Renal cortex interstitium (tissue), 11 donors: ENCODE measurements at regions not wholly inside any gene's neighbourhood (a gene's known extent, or its start where the extent isn't known, plus 50 kb on each side); places are given as distances from the start of the nearest gene placed in this dataset.
A peak's percentile ranks its signal among the peaks of the same experiment; 100 is the strongest.

ENCODE experiments used
- DNase-seq, 11 donors: peaks; one replicate each; pipeline ENCODE4 v3.0.0-alpha.2; 2013; ENCODE audit warnings: low read depth in 9 of 11, low spot score in 4 of 11; ENCODE audit errors: extremely low read depth in 1 of 11

DNA sequence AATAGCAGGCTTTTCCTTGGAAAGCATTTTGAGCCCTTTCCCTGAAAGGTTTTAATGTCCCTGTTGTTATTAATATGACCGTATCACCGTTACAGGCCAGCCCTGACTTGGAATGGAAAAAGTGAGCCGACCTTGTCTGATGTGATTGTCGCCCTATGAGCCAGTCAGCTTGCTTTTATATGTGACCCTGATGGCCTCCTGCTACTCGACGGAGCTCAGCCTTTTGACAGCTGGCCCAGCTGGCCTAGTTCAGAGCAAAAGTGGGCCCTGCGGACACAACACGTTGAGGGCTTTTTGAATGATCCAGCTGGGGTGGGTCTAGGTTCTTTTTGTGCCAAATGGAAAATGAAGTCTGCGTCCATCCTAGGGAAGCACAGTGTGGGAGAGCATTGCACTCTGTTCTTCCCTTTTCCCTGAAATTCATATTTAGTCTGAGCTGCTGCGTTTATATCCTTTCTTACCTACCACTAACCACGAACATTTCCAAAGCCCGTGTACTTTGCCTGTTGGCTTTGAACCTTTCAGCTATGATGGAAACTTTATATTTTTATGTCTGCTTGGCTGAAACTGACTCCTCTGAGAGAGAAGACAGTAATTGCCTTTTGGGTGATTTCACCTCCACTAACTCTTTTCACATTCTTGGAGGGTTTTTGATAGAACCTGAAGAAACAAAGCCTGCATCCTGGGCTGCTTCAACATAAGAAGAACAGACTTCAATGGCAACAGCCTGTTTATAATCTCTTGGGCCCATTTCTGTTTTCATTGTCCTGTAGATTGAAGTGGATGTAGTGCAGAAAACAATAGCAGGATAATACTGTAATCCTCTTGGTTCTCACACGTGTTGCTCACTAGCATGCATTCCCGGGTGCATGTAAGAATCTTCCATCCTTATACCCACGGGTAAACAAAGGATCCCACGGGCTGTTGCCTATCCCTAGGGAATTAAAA, 121.8 kb upstream of the HDGFL1 start:
- peak in 6 of 11 donors; percentile 18 to 32 (median 24) for DNase-seq

DNA sequence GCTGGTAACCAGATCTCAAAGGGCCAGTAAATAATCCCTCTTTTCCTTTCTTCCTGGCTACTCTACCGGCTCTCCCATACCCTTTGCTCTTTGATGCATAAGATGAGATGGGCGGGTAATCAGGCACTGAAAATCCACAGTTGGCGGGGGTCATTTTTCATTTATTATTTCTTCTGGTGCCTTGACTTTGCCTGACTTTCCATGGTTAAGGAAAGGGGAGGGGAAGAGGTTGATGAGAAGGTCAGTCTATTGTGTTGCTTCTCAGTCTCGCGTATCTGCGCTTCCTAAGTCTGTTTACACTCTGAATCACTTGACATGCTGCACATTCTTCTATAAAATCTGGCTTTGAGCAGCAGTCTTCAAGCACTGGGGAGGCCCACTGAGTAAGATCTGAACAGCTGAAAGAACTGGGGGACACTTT, 121.1 kb upstream of the HDGFL1 start:
- DNase-seq, result peak in 8 of 11 donors; percentile 48 to 76 (median 61)

DNA sequence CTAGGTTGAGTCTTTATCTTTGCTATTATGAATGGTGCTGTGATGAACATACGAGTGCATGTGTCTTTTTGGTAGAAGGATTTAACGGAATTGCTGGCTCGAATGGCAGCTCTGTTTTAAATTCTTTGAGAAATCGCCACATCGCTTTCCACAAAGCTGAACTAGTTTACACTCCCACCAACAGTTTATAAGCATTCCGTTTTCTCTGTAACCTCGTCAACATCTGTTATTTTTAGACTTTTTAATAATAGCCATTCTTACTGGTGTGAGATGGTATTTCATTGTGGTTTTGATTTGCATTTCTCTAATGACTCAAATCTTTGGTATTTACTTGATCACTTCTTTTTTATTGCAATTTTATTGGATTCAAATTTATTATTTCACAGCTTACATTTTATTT, 117.4 kb upstream of the HDGFL1 start:
- DNase-seq, result no peak

DNA sequence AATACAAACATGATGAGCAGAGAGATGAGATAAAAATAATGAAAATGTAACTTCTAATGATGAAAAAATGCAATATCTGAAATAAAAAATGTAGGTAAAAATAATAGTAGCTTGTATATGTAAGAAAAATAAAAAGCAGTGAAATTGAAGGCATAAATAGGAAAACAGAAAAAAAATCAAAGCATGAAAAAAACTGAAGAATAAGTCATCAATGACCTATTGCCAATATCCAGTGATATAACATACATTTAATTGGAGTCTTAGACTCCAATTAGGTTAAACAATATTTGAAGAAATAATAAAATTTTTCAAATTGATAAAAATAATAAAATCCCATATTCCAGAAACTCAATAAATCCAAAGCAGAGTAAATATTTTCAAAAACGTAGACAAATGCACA, 114.0 kb upstream of the HDGFL1 start:
- no peak for DNase-seq

DNA sequence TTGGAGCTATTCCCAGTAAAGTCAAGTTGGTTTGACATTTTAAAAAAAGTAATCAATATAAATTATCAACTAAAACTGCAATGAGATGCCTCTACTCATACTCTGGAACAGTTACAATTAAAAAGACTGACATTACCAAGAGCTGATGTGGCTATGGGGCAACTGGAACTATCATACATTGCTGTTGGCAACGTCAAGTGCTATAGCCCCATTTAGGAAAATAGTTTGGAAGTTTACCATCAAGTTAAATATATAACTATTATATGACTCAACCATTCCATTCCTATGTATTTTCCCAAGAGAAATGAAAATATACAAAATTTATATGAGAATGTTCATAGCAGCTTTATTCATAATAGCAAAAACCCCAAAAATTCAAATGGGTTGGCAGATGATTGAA, 111.4 kb upstream of the HDGFL1 start:
- DNase-seq, result no peak

DNA sequence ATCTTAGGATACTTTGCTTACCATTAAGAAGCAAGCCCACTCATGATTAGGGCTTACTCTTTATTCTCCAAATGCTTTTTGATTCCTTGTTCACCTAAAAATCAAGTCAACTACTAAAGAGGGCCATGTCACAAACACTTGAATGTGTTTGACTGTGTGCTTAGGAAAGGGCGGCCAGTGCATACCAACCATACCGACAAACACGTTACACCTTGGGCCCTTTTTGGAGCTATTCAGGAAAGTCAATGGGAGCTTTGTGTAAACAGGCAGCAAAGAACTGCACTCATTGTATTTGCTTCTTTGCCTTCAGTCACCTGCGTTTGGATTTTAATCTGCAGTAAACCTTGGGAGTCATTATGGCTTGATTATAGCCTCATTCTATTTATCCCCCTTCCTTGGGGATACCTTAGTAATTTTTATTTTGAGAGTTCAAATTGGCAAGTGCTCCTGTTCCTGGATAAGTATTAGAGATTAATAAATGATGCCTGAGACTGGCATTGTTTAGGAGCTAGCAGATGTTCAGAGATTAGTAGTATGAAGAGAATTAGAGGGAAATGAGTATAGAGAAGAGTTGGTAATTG, 102.6 kb upstream of the HDGFL1 start:
- no peak for DNase-seq

DNA sequence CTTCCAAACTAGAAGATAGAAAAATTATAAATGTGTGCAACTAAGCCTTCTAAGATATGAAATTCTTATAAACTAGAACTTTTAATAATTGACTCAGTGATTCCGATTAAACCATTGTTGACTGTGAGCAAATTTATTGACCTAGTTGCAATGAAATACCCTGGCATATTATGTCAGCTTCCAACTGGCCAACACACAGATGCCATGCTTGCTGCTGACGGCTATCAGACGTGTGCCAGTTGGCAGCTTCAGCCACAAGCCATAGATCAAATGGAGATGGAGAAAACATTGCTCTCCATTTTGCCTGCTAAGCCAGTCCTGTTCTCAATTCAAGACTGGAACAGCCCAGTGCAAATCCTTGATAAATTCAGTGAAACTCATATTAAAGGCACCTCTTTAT, 101.7 kb upstream of the HDGFL1 start:
- no peak for DNase-seq

DNA sequence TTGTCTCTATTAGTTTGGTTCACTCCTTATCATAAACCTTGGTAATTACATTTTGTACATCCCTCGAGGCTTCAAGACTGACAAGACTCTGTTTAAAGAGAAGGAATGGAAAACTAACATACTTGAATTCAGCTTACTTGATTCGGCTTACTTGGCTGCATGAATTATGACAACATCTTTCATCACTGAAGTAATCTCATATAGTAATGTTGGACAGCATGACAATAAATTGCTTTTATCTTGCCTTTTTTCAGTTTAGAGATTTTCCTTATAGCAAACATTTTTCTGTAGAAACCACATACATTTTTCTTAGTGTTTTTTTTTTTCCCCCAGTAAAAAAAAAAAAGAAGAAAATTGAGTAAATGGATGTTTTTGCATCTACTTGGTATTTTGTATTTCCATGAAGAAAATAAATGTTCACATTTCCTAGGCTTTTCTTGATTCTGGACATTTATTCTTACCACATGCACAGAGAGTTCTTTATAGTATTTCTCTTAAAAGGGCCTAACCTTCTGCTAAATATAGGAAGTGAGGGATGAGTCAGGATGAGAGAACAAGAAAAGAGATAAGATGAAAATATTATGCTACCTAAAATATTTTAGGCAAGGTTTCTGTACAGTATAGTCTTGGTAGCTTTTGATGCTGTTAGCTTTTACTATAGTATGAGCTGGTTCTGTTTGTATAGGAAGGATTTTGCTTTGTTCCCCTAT, 101.0 kb upstream of the HDGFL1 start:
- no peak for DNase-seq

DNA sequence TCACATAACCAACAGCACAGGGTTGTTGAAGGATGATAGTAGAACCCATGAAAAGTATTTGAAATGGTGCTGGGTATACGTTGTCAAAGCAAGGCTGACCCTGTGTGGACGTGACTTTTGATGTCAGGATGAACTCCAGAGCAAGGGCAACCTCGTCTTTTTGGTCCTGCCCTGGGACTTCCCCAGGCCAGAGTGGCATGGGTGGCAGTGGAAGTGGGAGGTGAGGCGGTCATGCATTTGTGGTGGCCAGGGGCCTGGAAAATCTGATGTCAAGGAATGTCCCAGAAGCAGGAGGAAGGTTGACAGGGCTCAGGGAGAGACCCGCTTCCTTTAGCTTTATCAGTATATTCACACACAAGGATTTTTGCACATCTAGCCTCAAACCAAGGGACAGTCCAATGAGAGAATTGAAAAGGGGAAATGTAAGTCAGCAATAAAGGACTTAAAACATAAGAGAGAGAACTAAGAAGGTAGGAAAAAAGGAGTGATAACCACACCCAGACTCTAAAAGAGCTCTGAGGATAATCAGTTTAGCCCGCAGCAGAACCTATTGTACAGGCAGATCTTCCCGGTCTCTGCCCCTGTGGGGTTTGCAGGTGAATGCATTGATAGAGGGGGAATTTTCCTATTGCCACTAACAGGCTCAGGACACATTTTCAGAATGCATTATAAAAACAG, 98.8 kb upstream of the HDGFL1 start:
- DNase-seq, result no peak

DNA sequence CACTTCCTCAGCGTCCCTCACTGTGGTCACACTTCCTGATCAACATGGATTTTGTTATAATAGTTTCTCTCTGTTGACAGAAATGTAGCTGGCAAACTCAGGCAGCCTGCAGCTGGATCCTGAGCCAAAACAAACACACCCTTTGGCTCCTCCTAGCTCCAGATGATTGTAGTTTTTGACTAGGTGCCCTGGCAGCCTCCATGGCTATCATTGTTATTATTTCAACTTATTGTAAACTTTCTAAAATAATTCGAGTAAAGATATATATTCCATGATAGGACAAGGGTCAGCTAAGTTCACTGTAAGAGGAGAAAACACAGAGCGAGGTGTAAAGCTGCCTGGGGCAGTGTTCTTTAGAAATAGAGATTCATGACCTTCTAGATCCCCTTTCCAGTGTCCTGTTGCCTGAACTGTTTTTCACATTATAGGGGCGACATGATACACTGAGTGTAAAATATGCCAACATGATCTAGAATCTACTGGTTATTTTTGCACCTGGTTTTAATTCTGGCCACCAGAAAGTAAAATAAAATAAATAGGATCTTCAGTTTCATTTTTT, 98.2 kb upstream of the HDGFL1 start:
- DNase-seq, result peak in 6 of 11 donors; percentile 20 to 58 (median 32)

DNA sequence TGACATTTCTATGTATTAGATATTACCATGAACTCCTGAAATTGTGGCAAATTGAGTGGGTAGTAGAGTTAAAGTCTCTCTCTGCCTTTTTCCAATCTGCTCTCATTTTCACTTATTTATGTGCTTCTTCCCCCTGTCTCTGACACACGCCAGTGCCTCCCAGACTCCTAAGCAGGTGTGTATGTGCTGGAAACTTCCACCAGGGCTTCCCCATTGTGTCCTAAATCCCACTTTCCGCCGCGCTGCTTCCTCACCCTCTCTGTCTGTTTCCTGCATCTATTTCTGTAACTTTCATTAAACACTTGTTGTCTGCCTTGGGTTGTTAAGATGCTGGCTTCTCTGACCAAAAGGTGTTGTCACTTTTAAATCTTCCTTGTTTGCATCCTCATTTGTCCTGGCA, 97.6 kb upstream of the HDGFL1 start:
- DNase-seq, result no peak

DNA sequence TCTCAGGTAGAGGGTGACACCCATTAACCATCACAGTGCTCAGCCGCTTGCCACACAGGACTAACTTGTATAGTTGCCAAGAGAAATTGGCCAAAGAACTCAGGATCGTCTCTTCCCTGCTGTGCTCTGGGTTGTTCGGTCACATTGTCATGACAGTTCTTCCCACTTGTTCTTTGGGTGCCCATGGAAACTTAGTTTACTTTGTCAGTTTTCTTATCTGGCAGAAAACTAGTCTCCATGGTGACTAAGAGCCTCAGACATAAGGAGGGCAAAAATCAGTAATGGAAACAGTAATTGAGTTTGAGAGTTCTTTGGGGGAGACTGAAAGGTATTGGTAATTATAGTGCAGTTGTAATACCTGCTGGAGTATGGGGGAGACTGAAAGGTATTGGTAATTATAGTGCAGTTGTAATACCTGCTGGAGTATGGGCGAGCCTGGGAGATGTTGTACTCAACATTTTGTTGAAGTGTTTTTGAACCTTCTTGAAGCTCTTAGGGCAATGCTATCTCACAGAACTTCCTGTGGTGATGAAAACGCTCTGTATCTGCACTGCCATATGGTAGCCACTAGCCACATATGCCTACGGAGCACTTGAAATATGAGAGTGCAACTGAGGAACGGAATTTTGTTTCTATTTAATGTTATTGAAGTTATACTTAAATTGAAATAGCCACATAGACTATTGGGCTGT, 95.2 kb upstream of the HDGFL1 start:
- no peak for DNase-seq

DNA sequence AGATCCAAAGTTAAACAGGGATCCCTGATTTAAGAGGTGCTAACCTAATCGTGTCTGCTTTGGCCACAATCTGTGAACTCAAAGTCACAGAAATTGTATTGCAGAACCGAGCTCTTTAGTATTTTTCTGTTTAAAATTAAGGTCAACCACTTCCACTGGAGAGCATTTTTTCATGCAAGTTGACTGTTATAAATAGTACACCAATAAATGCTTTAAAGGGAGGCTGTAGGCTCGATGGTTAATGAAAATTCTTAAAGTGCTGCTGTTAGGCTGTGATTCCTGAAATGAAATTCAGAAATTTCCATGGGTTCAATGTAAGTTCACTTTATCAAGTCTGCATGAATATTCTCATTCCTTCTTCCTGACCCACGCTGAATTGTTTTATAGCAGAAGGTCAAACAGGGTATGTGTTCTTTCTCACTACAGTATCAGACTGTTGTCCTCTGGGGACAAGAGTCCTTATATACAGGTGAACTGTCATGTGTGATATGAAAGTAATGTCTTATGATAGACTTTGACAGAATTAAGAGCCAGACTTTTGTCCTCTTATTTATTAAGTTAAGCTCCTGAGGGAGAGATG, 92.5 kb upstream of the HDGFL1 start:
- DNase-seq, result no peak

DNA sequence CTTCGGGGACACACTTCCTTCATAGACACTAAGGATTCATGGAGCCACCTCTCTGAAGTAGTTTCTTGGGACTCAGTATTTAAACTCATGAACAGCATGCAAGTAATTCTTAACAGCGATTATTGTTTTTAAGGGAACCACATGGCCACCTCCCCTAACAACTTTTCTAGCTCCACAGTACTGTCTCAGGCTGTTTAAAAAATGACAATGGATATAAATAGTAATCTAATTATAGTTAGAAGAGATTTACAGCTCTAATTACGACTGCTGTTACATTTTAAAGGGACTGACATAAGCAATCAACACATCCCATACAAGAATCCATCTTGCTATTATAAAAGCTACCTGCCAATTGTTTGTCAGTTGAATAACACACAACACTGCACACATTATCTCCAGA, 72.1 kb upstream of the HDGFL1 start:
- DNase-seq, result no peak

DNA sequence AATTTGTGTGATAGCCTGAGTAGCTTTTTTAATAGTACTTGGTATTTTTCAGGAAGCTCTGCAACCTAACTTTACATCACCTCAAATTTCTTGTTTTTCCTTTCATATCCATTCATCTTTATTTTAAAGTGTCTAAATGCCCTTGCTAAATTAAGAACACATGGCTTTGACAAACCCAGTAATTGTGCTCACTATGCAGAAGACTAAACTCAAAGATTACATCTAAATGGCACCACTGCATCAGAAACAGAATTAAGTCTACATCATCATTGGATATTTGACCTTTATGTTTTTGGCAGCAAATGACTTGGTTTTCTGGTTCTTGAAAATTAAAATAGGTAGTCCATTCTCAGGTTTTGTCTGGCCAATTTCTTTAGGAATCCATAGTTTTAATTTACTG, 69.6 kb upstream of the HDGFL1 start:
- no peak for DNase-seq

DNA sequence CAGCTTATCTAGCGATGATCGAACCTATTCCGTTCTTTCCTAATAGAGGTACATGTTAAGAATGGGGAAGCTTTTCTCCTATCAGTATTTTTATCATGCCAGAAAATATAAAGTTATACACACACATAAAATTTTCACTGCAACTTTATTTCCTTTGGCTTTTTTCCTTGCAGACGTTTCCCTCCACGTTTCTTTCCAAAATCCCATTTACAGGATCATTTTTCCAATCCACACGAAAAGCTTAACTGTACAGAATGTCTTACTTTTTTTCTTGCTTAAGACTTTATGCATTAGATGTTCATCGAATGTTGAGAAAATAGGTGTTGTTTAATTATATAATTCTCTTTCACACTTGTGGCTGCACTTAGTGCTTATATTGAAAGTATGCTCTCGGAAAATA, 62.9 kb upstream of the HDGFL1 start:
- DNase-seq, result no peak

DNA sequence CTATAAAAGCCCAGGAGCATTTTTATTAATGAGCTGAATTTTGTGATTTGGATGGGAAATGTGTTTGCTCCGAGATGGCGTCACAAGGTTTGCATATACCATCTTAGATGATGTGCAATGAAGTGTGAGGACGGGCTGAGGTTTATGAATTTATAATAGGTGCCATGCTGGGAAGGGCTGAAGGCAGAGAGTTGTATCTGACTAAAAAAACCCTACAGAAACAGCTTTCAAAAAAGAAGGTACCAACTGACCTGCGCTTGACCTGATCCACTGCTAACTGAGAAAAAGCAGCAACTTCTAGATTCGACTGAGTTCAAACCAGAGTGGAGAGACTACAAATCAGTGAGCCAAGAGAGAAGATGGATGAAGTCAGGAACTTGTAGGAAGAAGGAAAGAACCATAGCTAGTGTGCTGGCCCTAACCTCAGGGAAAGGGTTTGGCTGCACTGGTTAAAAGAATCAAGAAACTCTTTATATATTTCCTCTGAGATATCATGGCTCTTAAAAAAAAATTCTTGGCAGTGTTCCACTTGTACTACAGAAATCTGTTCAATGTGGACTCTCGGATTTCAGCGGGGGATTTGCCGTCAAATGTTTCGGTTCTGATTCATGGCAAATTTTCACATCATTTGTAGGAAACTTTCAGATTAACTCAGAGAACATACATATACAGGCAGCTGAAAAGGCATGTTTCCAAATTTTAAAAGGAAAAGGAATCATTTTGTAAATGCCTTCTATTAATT, 56.5 kb upstream of the HDGFL1 start:
- no peak for DNase-seq

DNA sequence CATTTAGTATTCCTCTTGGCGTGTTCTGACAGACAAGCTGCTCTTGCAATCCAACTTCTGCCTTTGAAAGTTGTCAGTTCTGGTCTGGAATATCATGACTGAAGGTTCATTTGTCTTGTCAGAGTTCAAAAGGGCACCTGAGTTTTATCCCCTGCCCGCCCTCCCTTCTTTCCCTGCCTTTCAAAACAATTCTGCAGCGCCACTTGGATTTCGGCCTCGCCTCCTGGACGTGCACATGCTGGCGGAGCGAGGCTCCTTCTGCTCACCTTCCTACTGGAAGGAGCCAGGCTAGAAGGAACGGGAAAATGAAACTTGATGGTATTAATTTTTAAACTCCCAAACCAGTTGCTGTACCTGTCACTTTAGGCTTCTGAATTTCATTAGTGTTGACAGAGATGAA, 55.7 kb upstream of the HDGFL1 start:
- DNase-seq, result no peak
